Stimulated activated naive CD8-positive, alpha-beta T cell treated with anti-CD3 and anti-CD28 coated beads, Interleukin-15, amount 100 ng/mL, for 72 hours (primary cell): ENCODE measurements at regions not wholly inside any gene's neighbourhood (a gene's known extent, or its start where the extent isn't known, plus 50 kb on each side); places are given as distances from the start of the nearest gene placed in this dataset.

Source experiments
- ATAC-seq: fragments of 150-1000 bp; cut with Tn5 transposase; 2 replicates; pipeline ENCODE4 v1.10.0; 2021; ENCODE audit warnings: mild to moderate bottlenecking, moderate library complexity
- DNase-seq, 2 donors: peaks; one replicate each; pipeline ENCODE4 v3.0.0; 2021 to 2022
- H3K27ac Mint-ChIP-seq, 2 donors: one replicate each; pipeline ENCODE4 v1.8.0; 2022; ENCODE audit warnings: mild to moderate bottlenecking in 2 of 2, mixed read lengths in 2 of 2, moderate library complexity in 2 of 2
- H3K27me3 Mint-ChIP-seq: one replicate; pipeline ENCODE4 v1.8.0; 2022; ENCODE audit warnings: mixed read lengths
- H3K4me1 Mint-ChIP-seq: one replicate; pipeline ENCODE4 v1.8.0; 2022; ENCODE audit warnings: mild to moderate bottlenecking, mixed read lengths
- H3K4me3 Mint-ChIP-seq, 2 donors: one replicate each; pipeline ENCODE4 v1.8.0; 2022; ENCODE audit warnings: mild to moderate bottlenecking in 2 of 2, mixed read lengths in 2 of 2, moderate library complexity in 1 of 2
- H3K9me3 Mint-ChIP-seq, 2 donors: one replicate each; pipeline ENCODE4 v1.8.0; 2022; ENCODE audit warnings: mixed read lengths in 2 of 2

DNA sequence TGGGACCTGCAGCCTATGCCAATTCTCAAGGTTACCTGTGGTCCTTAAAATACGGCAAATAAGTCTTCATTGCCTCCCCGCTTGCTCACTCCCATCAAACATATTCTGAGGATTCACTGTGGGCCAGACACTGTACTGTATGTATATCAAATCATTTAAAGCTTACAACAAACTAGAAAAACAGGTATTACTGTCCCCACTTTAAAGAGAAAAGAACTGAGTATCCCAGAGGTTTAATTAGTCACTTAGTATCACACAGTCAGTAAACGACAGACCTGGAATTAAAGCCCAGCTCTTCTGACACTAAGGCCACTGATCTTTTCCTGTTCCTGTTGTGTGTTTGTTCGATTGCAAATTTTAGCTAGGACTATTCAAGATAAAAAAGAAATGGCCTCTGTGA is 248.2 kb downstream of the ACTL7B start:
- H3K4me1 Mint-ChIP-seq = no peaks in the 10 kb centered on the region
- no peaks in the 10 kb centered on the region for H3K27me3 Mint-ChIP-seq
- H3K9me3 Mint-ChIP-seq = peaks cover 7 to 16% of the 10 kb centered on the region in 2 donors
- no peak for ATAC-seq
- no peak for DNase-seq
- H3K4me3 Mint-ChIP-seq = no peak overlapping the region
- no peak overlapping the region for H3K27ac Mint-ChIP-seq

- H3K27ac Mint-ChIP-seq = no peak overlapping the region
- DNase-seq (no peak), ATAC-seq (no peak)
- H3K4me1 Mint-ChIP-seq = no peaks in the 10 kb centered on the region
- no peak overlapping the region for H3K4me3 Mint-ChIP-seq
- no peaks in the 10 kb centered on the region for H3K27me3 Mint-ChIP-seq
- H3K9me3 Mint-ChIP-seq = peaks cover 15 to 16% of the 10 kb centered on the region in 2 donors
Measured at GRCh38 chr9:108606401-108606800, 249.4 kb downstream of the ACTL7B start.

DNA sequence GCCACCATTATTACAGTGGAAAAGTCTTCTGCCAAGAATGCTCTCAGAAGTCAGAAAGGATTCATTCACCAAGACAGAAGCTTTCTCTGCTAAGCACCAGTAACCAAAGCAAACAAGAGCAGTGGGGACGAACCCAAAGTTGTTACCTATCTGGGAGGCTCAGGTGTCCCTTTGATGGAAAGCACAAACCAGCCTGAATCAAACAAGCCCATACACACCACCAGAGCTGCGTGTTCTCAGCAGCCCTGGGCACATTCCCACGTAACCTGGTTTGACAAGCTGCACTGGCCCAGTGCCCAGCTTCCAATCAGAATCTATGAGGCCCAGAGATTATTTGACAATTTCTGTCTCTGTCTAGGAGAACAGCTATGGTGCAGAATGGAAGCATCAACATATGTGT is 252.6 kb downstream of the ACTL7B start:
- ATAC-seq (no peak), DNase-seq (no peak)
- no peaks in the 10 kb centered on the region for H3K4me1 Mint-ChIP-seq
- H3K9me3 Mint-ChIP-seq = peaks cover 8 to 15% of the 10 kb centered on the region in 2 donors
- H3K27ac Mint-ChIP-seq = no peak overlapping the region
- H3K27me3 Mint-ChIP-seq = no peaks in the 10 kb centered on the region
- H3K4me3 Mint-ChIP-seq = no peak overlapping the region

DNA sequence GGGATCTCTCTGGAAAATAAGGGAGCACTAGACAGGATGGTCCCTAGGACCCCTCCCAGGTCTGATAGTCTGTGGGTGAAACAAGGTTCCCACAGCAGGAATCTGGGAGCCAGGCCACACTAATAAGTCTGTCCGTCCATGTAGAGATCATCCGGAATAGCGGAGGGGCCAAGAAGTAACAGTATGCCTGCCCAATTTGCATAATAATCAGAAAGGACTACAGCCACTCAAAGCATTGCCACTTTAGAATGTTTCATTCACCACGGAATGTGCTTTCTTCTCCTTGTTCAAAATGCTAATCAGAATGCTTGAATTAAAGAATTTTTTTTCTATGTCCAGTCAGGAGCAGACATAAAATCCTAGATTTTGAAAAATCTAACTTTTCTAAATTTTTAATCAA is 254.9 kb downstream of the ACTL7B start:
- no peak overlapping the region for H3K27ac Mint-ChIP-seq
- no peaks in the 10 kb centered on the region for H3K27me3 Mint-ChIP-seq
- no peak for ATAC-seq
- H3K9me3 Mint-ChIP-seq = peaks cover 8 to 15% of the 10 kb centered on the region in 2 donors
- H3K4me1 Mint-ChIP-seq = no peaks in the 10 kb centered on the region
- no peak for DNase-seq
- H3K4me3 Mint-ChIP-seq = no peak overlapping the region

DNA sequence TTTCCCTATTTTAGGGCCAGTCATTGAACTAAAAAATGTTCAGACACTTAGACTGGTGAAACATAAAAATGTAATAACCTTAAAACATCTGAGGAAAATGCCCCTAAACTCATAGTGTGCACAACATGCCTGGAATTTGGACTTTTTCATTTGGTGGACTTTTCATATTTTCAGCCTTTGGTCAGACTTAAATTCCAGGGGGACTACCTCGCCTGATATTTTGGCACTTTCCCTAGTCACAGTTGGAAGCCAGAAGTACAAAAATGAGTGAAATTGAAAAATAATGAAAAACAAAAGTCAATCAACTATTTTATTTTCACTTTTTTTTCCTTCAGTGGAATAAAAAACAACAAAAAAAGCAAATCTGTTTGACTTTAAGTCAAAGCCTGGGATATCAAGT is 256.2 kb downstream of the ACTL7B start:
- no peak overlapping the region for H3K4me3 Mint-ChIP-seq

DNA sequence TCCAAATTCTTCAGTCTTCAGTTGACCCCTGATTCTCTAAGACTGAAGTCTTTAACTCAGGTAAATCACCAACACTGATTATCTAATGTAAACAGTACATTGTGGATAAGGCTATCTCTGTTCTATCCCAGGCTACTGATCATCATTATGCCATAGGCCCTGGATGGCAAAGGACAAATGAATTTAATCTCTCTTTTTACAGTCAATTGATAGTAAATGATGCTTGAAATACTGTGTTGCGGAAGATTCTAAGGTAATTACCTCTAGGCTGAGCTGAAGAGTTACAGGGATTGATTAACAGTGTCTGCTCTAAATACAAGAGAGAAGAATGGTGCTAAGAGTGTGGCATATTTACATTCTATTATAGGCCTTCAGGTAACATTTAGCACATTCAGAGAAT is 264.7 kb downstream of the ACTL7B start:
- DNase-seq = no peak
- peaks cover 11% of the 10 kb centered on the region for H3K27me3 Mint-ChIP-seq
- no peaks in the 10 kb centered on the region for H3K9me3 Mint-ChIP-seq
- no peaks in the 10 kb centered on the region for H3K4me1 Mint-ChIP-seq
- H3K4me3 Mint-ChIP-seq = no peak overlapping the region
- ATAC-seq = no peak
- H3K27ac Mint-ChIP-seq = no peak overlapping the region

More for the DNA sequence above, 256.2 kb downstream of the ACTL7B start:
- DNase-seq (no peak), ATAC-seq (no peak)
- Mint-ChIP-seq H3K9me3 (peaks cover 7 to 15% of the 10 kb centered on the region in 2 donors), H3K27ac (no peak overlapping the region), H3K27me3 (no peaks in the 10 kb centered on the region), H3K4me1 (no peaks in the 10 kb centered on the region)

DNA sequence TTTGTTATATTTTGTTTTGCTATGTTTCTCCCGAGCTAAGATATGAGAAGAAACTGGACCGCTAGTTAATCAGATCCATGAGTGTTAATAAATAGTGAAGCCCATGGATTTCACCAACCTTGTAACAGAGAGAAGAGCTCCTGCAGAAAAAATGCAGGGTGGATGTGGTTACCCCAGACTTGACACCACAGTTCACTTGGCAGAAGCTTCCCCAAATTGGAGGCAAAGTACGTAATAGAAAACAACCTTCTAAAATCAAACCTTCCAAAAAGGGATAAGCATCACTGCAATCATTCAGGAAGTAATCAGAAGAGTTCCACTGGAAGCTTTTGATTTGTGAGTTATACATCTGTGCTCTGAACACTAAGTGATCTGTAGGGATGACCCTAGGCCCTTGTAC is 267.5 kb downstream of the ACTL7B start:
- Mint-ChIP-seq H3K9me3 (no peaks in the 10 kb centered on the region), H3K27ac (no peak overlapping the region), H3K27me3 (peaks cover 11% of the 10 kb centered on the region), H3K4me1 (no peaks in the 10 kb centered on the region), H3K4me3 (no peak overlapping the region)
- no peak for ATAC-seq
- no peak for DNase-seq

- H3K4me1 Mint-ChIP-seq = no peaks in the 10 kb centered on the region
- H3K27ac Mint-ChIP-seq = no peak overlapping the region
- H3K4me3 Mint-ChIP-seq = no peak overlapping the region
- H3K27me3 Mint-ChIP-seq = peaks cover 11% of the 10 kb centered on the region
- ATAC-seq (no peak), DNase-seq (no peak)
- no peaks in the 10 kb centered on the region for H3K9me3 Mint-ChIP-seq
Measured at GRCh38 chr9:108586471-108587139, 269.2 kb downstream of the ACTL7B start.

GRCh38 chr9:108584860-108585259 is 270.9 kb downstream of the ACTL7B start:
- Mint-ChIP-seq H3K4me3 (no peak overlapping the region), H3K9me3 (no peaks in the 10 kb centered on the region), H3K27ac (no peak overlapping the region), H3K27me3 (peaks cover 10% of the 10 kb centered on the region), H3K4me1 (no peaks in the 10 kb centered on the region)
- ATAC-seq (no peak), DNase-seq (no peak)

- no peak for ATAC-seq
- DNase-seq = no peak
- Mint-ChIP-seq H3K27ac (no peak overlapping the region), H3K9me3 (no peaks in the 10 kb centered on the region), H3K27me3 (no peaks in the 10 kb centered on the region), H3K4me3 (no peak overlapping the region), H3K4me1 (no peaks in the 10 kb centered on the region)
Measured at GRCh38 chr9:108582726-108583125, 273.1 kb downstream of the ACTL7B start.

- Mint-ChIP-seq H3K4me1 (no peaks in the 10 kb centered on the region), H3K4me3 (no peak overlapping the region), H3K27me3 (no peaks in the 10 kb centered on the region), H3K27ac (no peak overlapping the region), H3K9me3 (no peaks in the 10 kb centered on the region)
- DNase-seq (no peak), ATAC-seq (no peak)
Measured at GRCh38 chr9:108579757-108580439, 275.9 kb downstream of the ACTL7B start.

GRCh38 chr9:108575276-108575675 is 280.5 kb downstream of the ACTL7B start:
- no peak for DNase-seq
- Mint-ChIP-seq H3K4me3 (no peak overlapping the region), H3K27me3 (no peaks in the 10 kb centered on the region), H3K9me3 (no peaks in the 10 kb centered on the region), H3K4me1 (no peaks in the 10 kb centered on the region), H3K27ac (no peak overlapping the region)
- ATAC-seq = no peak

DNA sequence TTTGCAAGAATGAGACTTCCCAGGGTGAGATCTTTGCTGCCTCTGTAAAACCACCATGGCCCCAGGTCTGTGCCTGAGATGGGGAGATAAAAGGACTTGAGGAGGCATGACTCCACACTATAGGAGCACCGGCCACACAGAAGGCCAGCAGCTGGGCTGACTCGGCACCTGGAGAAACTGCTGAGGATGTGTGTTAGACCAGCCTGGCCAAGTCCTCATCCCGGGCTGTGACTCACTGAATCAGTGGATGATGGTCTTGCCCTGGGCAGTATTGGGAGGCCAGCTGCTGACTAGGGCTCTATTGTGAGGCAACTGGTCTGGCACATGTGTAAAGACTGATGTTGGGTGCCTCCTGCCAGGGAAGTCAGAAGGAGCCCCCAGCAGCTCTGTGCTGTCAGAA is 286.2 kb downstream of the ACTL7B start:
- Mint-ChIP-seq H3K4me3 (no peak overlapping the region), H3K27me3 (peaks cover 8% of the 10 kb centered on the region), H3K4me1 (no peaks in the 10 kb centered on the region), H3K27ac (no peak overlapping the region), H3K9me3 (no peaks in the 10 kb centered on the region)
- ATAC-seq (no peak), DNase-seq (no peak)

- H3K9me3 Mint-ChIP-seq = no peaks in the 10 kb centered on the region
- no peak overlapping the region for H3K4me3 Mint-ChIP-seq
- H3K27me3 Mint-ChIP-seq = peaks cover 8% of the 10 kb centered on the region
- H3K4me1 Mint-ChIP-seq = no peaks in the 10 kb centered on the region
- DNase-seq (no peak), ATAC-seq (no peak)
- no peak overlapping the region for H3K27ac Mint-ChIP-seq
Measured at GRCh38 chr9:108568093-108568492, 287.7 kb downstream of the ACTL7B start.

GRCh38 chr9:108567571-108567970 is 288.2 kb downstream of the ACTL7B start:
- H3K9me3 Mint-ChIP-seq = no peaks in the 10 kb centered on the region
- DNase-seq = no peak
- ATAC-seq = no peak
- H3K27me3 Mint-ChIP-seq = peaks cover 8% of the 10 kb centered on the region
- H3K27ac Mint-ChIP-seq = no peak overlapping the region
- H3K4me3 Mint-ChIP-seq = no peak overlapping the region
- no peaks in the 10 kb centered on the region for H3K4me1 Mint-ChIP-seq

- Mint-ChIP-seq H3K4me1 (no peaks in the 10 kb centered on the region), H3K9me3 (no peaks in the 10 kb centered on the region), H3K27ac (no peak overlapping the region), H3K27me3 (peaks cover 8% of the 10 kb centered on the region), H3K4me3 (no peak overlapping the region)
- DNase-seq = peak; percentile 3 to 9
- peak; percentile 60 for ATAC-seq
Measured at GRCh38 chr9:108565651-108566378, 290.0 kb downstream of the ACTL7B start.
